ENCODE measurements at regions not wholly inside any gene's neighbourhood (a gene's known extent, or its start where the extent isn't known, plus 50 kb on each side); places are given as distances from the start of the nearest gene placed in this dataset.

DNA sequence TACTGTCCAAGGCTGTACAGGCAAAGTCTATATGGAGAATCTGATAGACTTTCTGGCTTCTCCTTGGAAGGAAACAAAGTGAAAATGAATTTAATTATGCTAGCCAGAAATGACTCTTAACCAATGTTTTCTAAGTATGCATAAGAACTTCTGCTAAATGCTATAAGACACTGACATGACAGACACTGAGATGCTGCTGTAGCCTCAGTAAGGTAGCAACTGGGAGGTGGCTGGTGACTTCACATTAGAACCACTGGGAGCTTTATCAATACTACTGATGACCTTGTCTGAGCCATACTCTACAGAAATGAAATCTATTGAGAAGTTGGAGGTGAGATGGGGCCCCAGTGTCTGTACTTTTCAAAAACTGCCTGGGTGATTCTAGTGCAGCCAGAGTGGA is 188.6 kb downstream of the ZNF365 start:
- TF ChIP-seq, protein P1, sequence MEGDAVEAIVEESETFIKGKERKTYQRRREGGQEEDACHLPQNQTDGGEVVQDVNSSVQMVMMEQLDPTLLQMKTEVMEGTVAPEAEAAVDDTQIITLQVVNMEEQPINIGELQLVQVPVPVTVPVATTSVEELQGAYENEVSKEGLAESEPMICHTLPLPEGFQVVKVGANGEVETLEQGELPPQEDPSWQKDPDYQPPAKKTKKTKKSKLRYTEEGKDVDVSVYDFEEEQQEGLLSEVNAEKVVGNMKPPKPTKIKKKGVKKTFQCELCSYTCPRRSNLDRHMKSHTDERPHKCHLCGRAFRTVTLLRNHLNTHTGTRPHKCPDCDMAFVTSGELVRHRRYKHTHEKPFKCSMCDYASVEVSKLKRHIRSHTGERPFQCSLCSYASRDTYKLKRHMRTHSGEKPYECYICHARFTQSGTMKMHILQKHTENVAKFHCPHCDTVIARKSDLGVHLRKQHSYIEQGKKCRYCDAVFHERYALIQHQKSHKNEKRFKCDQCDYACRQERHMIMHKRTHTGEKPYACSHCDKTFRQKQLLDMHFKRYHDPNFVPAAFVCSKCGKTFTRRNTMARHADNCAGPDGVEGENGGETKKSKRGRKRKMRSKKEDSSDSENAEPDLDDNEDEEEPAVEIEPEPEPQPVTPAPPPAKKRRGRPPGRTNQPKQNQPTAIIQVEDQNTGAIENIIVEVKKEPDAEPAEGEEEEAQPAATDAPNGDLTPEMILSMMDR (IDR thresholded peaks at IDR 0.05; ENCODE audit: low read depth, low read length) = no peak
- H3K4me3 ChIP-seq (replicated peaks in 1 of 2; ENCODE audit: low read depth in 2 of 2, low read length in 2 of 2) = no peak overlapping the region
- no peak for DNase-seq (ENCODE audit: low read depth in 2 of 2)

DNA sequence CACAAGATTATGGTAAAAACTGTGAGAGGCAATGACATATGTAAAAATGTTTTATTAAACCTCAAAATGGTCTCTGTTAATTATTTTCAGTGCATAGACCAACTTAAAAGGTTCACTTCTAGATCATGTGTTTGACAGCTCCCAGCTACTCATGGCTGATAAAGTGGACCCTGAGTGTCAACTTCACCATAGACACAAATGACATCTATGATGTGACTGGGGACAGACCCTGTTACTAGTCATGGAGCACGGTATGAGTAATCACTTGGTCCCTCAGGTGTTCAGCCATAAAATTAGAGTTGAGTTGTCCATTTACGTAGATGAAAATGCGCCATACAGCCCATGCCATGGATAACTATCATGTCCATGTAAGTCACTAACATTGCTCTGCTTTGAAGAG is 199.8 kb downstream of the ZNF365 start:
- H3K4me3 ChIP-seq (replicated peaks in 1 of 2; ENCODE audit: low read depth in 2 of 2, low read length in 2 of 2) = no peak overlapping the region
- TF ChIP-seq, protein P1 (IDR thresholded peaks at IDR 0.05; ENCODE audit: low read depth, low read length) = no peak
- no peak for DNase-seq (ENCODE audit: low read depth in 2 of 2)

DNA sequence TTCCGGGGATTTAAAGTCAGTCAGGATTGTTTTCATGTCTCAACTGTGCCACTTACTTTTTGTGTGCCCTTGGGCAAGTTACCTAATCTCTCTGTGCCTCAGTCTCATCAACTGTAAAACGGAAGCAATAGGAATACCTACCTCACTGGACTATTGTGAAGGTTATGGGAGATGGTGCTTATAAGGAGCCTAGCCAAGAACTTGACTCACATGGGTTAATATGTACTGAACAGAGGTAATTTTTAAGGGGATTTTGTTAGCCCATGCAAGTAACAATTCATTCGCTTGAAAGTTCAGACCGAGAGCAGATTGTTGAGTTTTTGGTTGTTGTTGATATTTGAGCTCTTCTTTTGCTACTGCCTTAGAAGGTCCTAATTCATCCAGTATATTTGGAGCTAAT is 202.9 kb downstream of the ZNF365 start:
- no peak for DNase-seq (ENCODE audit: low read depth in 2 of 2)
- H3K4me3 ChIP-seq (replicated peaks in 1 of 2; ENCODE audit: low read depth in 2 of 2, low read length in 2 of 2) = no peak overlapping the region
- TF ChIP-seq, protein P1 (IDR thresholded peaks at IDR 0.05; ENCODE audit: low read depth, low read length) = no peak

DNA sequence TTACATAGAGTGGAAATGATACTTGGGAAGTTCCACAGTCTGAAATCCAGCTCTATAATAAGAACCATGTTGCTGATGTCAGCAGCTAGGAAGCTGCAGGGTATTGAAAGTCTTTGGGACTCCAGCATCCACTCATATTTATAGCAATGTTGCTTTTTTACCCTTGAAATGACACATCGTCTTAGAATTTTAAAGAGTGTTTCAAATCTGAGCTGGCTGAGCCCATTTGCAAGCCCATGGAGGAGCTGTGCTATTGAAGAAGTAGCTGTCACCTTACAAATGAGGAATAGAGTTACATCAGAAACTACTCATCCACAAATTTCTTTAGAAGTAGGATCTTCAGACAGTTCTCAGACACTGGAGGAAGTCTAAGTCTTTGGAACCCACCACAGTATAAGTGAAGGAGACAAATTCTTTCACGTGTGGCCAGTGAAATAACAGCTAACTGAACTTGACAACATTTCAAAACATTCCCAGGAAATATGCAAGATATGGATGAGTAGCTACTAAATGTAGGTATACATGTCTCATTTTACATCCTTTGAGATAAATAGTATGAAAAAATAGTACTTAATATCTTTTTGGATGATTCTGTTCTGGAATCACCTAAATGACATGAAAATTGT is 203.6 kb downstream of the ZNF365 start:
- no peak overlapping the region for H3K4me3 ChIP-seq (replicated peaks in 1 of 2; ENCODE audit: low read depth in 2 of 2, low read length in 2 of 2)
- TF ChIP-seq, protein P1 (IDR thresholded peaks at IDR 0.05; ENCODE audit: low read depth, low read length) = no peak
- peak in 1 of 2 donors; percentile 84 for DNase-seq (ENCODE audit: low read depth in 2 of 2)

DNA sequence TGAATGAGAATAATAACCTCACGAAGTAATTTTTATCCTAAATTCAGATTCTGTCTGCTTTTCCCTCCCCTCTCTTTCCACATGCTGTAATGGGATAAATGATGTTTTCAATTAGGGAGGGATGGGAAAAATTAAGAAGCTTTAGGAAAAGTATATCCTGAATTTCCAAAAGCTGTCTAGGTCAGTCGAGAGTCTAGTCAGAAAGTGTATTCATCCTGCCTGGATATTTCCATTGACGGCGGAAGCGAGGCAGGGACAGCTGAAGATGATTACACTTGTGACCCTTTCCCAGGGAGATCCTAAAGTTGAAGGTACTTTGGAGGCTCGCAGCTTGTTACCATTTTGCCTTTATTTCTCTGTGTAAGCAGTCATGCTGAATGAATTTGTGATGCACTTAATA is 204.1 kb downstream of the ZNF365 start:
- H3K4me3 ChIP-seq (replicated peaks in 1 of 2; ENCODE audit: low read depth in 2 of 2, low read length in 2 of 2) = no peak overlapping the region
- TF ChIP-seq, protein P1 (IDR thresholded peaks at IDR 0.05; ENCODE audit: low read depth, low read length) = no peak
- no peak for DNase-seq (ENCODE audit: low read depth in 2 of 2)

DNA sequence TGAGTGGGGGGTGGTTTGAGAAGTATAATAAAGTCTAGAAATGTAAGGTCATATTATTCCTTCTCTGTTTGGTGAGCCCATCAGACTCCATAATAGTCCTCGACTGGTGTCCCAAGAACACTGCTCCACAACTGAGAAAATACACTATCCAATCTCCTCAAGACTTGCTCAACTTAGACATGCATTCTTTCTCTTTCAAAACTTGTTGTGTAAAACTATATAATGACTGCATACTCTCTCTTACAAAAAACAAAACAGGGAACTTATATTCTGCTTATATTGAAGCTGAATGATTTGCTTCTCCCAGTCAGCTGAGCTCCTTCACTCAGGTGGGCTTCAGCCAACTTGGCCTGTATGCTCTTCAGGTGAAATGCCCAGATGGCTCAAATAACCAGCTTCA is 204.7 kb downstream of the ZNF365 start:
- TF ChIP-seq, protein P1 (IDR thresholded peaks at IDR 0.05; ENCODE audit: low read depth, low read length) = no peak
- no peak for DNase-seq (ENCODE audit: low read depth in 2 of 2)
- no peak overlapping the region for H3K4me3 ChIP-seq (replicated peaks in 1 of 2; ENCODE audit: low read depth in 2 of 2, low read length in 2 of 2)

DNA sequence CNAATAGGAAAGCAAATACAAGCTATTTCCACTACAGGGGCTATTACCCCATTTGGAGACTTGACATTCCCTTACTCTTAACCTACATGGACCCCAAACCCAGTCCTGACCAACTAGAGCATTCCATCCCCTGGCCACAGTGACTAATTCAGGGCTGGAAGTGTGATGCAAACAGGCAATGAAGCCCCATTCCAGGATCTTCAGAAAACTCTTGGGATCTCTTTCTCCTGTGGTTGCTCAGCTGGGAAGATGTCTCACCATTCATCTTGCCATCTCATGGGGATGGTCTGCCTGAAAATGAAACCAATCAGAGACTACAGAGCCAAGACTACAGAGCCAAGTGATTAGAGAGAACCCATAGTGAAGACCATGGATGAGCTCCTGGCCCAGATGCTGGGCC is 206.2 kb downstream of the ZNF365 start:
- H3K4me3 ChIP-seq (replicated peaks in 1 of 2; ENCODE audit: low read depth in 2 of 2, low read length in 2 of 2) = no peak overlapping the region
- DNase-seq (ENCODE audit: low read depth in 2 of 2) = peak in 1 of 2 donors; percentile 52
- TF ChIP-seq, protein P1 (IDR thresholded peaks at IDR 0.05; ENCODE audit: low read depth, low read length) = no peak
